ENCODE measurements at regions not wholly inside any gene's neighbourhood (a gene's known extent, or its start where the extent isn't known, plus 50 kb on each side); places are given as distances from the start of the nearest gene placed in this dataset.

- Histone ChIP-seq H3K79me2 (ENCODE audit: insufficient read depth) (no peaks in the 10 kb centered on the region), H3K4me1 (ENCODE audit: insufficient read depth) (no peaks in the 10 kb centered on the region), H3K27ac (no peak overlapping the region), H3K27me3 (replicated peaks; ENCODE audit: insufficient read depth) (no peaks in the 10 kb centered on the region), H4K20me1 (ENCODE audit: insufficient read depth) (no peaks in the 10 kb centered on the region), H3K36me3 (ENCODE audit: low read depth) (no peaks in the 10 kb centered on the region), H3K4me2 (ENCODE audit: unreplicated experiment) (no peak overlapping the region), H3K9ac (no peak overlapping the region), H3K4me3 (no peak overlapping the region), H3K9me3 (ENCODE audit: low read depth) (no peaks in the 10 kb centered on the region), H3F3A (ENCODE audit: insufficient read depth) (no peaks in the 10 kb centered on the region), H3K9me2 (ENCODE audit: insufficient read depth) (no peaks in the 10 kb centered on the region), H2AFZ (no peak overlapping the region)
- 76 to 77% methylated on average over 2 of the region's 2 CpGs for WGBS, 2 experiments (ENCODE audit: low coverage in 1 of 2, low lambda C conversion rate in 2 of 2, missing lambda C conversion rate in 2 of 2)
- no peak for TF ChIP-seq EZH2 (IDR thresholded peaks at IDR 0.05; ENCODE audit: insufficient read depth, poor library complexity, severe bottlenecking)
- no peak for TF ChIP-seq EZH2phosphoT487 (IDR thresholded peaks at IDR 0.05; ENCODE audit: insufficient read depth, low read depth)
- in situ Hi-C loops (cut with MboI) = no loop called here
- no peak for DNase-seq
These were observed 792.0 kb downstream of the LTN1 start for GRCh38 chr21:28200726-28201125.

GRCh38 chr21:28196981-28197380 is 795.7 kb downstream of the LTN1 start:
- DNase-seq = no peak
- WGBS, 2 experiments (ENCODE audit: low coverage in 1 of 2, low lambda C conversion rate in 2 of 2, missing lambda C conversion rate in 2 of 2) = 41 to 46% methylated on average over 2 of the region's 2 CpGs

GRCh38 chr21:28193189-28193588 is 799.5 kb downstream of the LTN1 start:
- no peaks in the 10 kb centered on the region for H3F3A ChIP-seq (ENCODE audit: insufficient read depth)
- H4K20me1 ChIP-seq (ENCODE audit: insufficient read depth) = no peaks in the 10 kb centered on the region
- H3K9ac ChIP-seq = no peak overlapping the region
- in situ Hi-C loops (cut with MboI) = no loop called here
- H3K4me3 ChIP-seq = no peak overlapping the region
- H3K27ac ChIP-seq = no peak overlapping the region
- no peak overlapping the region for H3K4me2 ChIP-seq (ENCODE audit: unreplicated experiment)
- 23 to 28% methylated on average over 2 of the region's 2 CpGs for WGBS, 2 experiments (ENCODE audit: low coverage in 1 of 2, low lambda C conversion rate in 2 of 2, missing lambda C conversion rate in 2 of 2)
- no peaks in the 10 kb centered on the region for H3K9me3 ChIP-seq (ENCODE audit: low read depth)
- no peaks in the 10 kb centered on the region for H3K4me1 ChIP-seq (ENCODE audit: insufficient read depth)
- H3K9me2 ChIP-seq (ENCODE audit: insufficient read depth) = no peaks in the 10 kb centered on the region
- no peak for DNase-seq
- no peaks in the 10 kb centered on the region for H3K27me3 ChIP-seq (replicated peaks; ENCODE audit: insufficient read depth)
- no peak overlapping the region for H2AFZ ChIP-seq
- H3K79me2 ChIP-seq (ENCODE audit: insufficient read depth) = no peaks in the 10 kb centered on the region
- H3K36me3 ChIP-seq (ENCODE audit: low read depth) = no peaks in the 10 kb centered on the region
- no peak for TF ChIP-seq EZH2phosphoT487 (IDR thresholded peaks at IDR 0.05; ENCODE audit: insufficient read depth, low read depth)
- no peak for TF ChIP-seq EZH2 (IDR thresholded peaks at IDR 0.05; ENCODE audit: insufficient read depth, poor library complexity, severe bottlenecking)

More at GRCh38 chr21:28196981-28197380, 795.7 kb downstream of the LTN1 start:
- no peak overlapping the region for H3K9ac ChIP-seq
- no peak overlapping the region for H3K4me2 ChIP-seq (ENCODE audit: unreplicated experiment)
- no peaks in the 10 kb centered on the region for H3K27me3 ChIP-seq (replicated peaks; ENCODE audit: insufficient read depth)
- no peaks in the 10 kb centered on the region for H4K20me1 ChIP-seq (ENCODE audit: insufficient read depth)
- in situ Hi-C loops (cut with MboI) = no loop called here
- no peaks in the 10 kb centered on the region for H3K9me3 ChIP-seq (ENCODE audit: low read depth)
- H3K4me1 ChIP-seq (ENCODE audit: insufficient read depth) = no peaks in the 10 kb centered on the region
- H3K36me3 ChIP-seq (ENCODE audit: low read depth) = no peaks in the 10 kb centered on the region
- no peak overlapping the region for H3K4me3 ChIP-seq
- no peak overlapping the region for H3K27ac ChIP-seq
- no peaks in the 10 kb centered on the region for H3F3A ChIP-seq (ENCODE audit: insufficient read depth)
- no peak overlapping the region for H2AFZ ChIP-seq
- H3K79me2 ChIP-seq (ENCODE audit: insufficient read depth) = no peaks in the 10 kb centered on the region
- H3K9me2 ChIP-seq (ENCODE audit: insufficient read depth) = no peaks in the 10 kb centered on the region
- TF ChIP-seq EZH2phosphoT487 (IDR thresholded peaks at IDR 0.05; ENCODE audit: insufficient read depth, low read depth) (no peak), EZH2 (IDR thresholded peaks at IDR 0.05; ENCODE audit: insufficient read depth, poor library complexity, severe bottlenecking) (no peak)

- no peaks in the 10 kb centered on the region for H3K79me2 ChIP-seq (ENCODE audit: insufficient read depth)
- no peaks in the 10 kb centered on the region for H3K4me1 ChIP-seq (ENCODE audit: insufficient read depth)
- no peak overlapping the region for H3K9ac ChIP-seq
- H2AFZ ChIP-seq = no peak overlapping the region
- no peaks in the 10 kb centered on the region for H3K9me2 ChIP-seq (ENCODE audit: insufficient read depth)
- H3F3A ChIP-seq (ENCODE audit: insufficient read depth) = no peaks in the 10 kb centered on the region
- in situ Hi-C loops (cut with MboI) = no loop called here
- H3K4me2 ChIP-seq (ENCODE audit: unreplicated experiment) = no peak overlapping the region
- DNase-seq = no peak
- TF ChIP-seq EZH2phosphoT487 (IDR thresholded peaks at IDR 0.05; ENCODE audit: insufficient read depth, low read depth) = no peak
- TF ChIP-seq EZH2 (IDR thresholded peaks at IDR 0.05; ENCODE audit: insufficient read depth, poor library complexity, severe bottlenecking) = no peak
- no peaks in the 10 kb centered on the region for H4K20me1 ChIP-seq (ENCODE audit: insufficient read depth)
- no peaks in the 10 kb centered on the region for H3K27me3 ChIP-seq (replicated peaks; ENCODE audit: insufficient read depth)
- no peak overlapping the region for H3K4me3 ChIP-seq
- H3K27ac ChIP-seq = no peak overlapping the region
- H3K9me3 ChIP-seq (ENCODE audit: low read depth) = no peaks in the 10 kb centered on the region
- no peaks in the 10 kb centered on the region for H3K36me3 ChIP-seq (ENCODE audit: low read depth)
These were observed 806.1 kb downstream of the LTN1 start for GRCh38 chr21:28186604-28187003.

- H4K20me1 ChIP-seq (ENCODE audit: insufficient read depth) = no peaks in the 10 kb centered on the region
- WGBS, 2 experiments (ENCODE audit: low coverage in 1 of 2, low lambda C conversion rate in 2 of 2, missing lambda C conversion rate in 2 of 2) = 71 to 73% methylated on average over 4 of the region's 4 CpGs
- no peak overlapping the region for H3K4me2 ChIP-seq (ENCODE audit: unreplicated experiment)
- H3F3A ChIP-seq (ENCODE audit: insufficient read depth) = no peaks in the 10 kb centered on the region
- H3K4me1 ChIP-seq (ENCODE audit: insufficient read depth) = no peaks in the 10 kb centered on the region
- no peak overlapping the region for H2AFZ ChIP-seq
- H3K27ac ChIP-seq = no peak overlapping the region
- H3K9me3 ChIP-seq (ENCODE audit: low read depth) = no peaks in the 10 kb centered on the region
- H3K36me3 ChIP-seq (ENCODE audit: low read depth) = no peaks in the 10 kb centered on the region
- no peak overlapping the region for H3K9ac ChIP-seq
- no peak for DNase-seq
- in situ Hi-C loops (cut with MboI) = no loop called here
- H3K27me3 ChIP-seq (replicated peaks; ENCODE audit: insufficient read depth) = no peaks in the 10 kb centered on the region
- H3K4me3 ChIP-seq = no peak overlapping the region
- H3K79me2 ChIP-seq (ENCODE audit: insufficient read depth) = no peaks in the 10 kb centered on the region
- TF ChIP-seq EZH2phosphoT487 (IDR thresholded peaks at IDR 0.05; ENCODE audit: insufficient read depth, low read depth) = no peak
- TF ChIP-seq EZH2 (IDR thresholded peaks at IDR 0.05; ENCODE audit: insufficient read depth, poor library complexity, severe bottlenecking) = no peak
- no peaks in the 10 kb centered on the region for H3K9me2 ChIP-seq (ENCODE audit: insufficient read depth)
These were observed 810.9 kb downstream of the LTN1 start for GRCh38 chr21:28181730-28182129.

All from GM23248 (cell line).